GM10266 (cell line): ENCODE measurements at regions not wholly inside any gene's neighbourhood (a gene's known extent, or its start where the extent isn't known, plus 50 kb on each side); places are given as distances from the start of the nearest gene placed in this dataset.

ENCODE experiments used
- DNase-seq: peaks from one replicate; pipeline ENCODE4 v3.0.0; 2012; ENCODE audit errors: extremely low spot score
- TF ChIP-seq, protein P1 (sequence below): IDR thresholded peaks from 2 replicates; pipeline ENCODE4 v1.5.1; 2012; ENCODE audit warnings: mild to moderate bottlenecking, low read depth; ENCODE audit not compliant: control insufficient read depth, insufficient read depth; ENCODE audit errors: missing control alignments

DNA sequence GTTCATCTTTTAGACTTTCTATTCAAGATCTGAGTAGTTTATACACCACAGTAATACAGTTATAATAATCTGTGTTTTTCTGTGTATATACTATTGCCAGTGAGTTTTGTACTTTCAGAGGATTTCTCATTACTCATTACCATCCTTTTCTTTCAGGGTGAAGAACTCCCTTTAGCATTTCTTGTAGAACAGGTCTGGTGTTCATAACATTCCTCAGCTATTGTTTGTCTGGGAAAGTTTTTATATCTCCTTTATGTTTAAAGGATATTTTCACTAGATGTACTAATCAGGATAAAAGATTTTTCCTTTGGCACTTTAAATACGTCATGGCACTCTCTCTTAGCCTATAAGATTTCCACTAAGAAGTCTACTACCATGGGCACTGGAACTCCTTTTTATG is 705.5 kb downstream of the SLC4A3 start:
- no peak for DNase-seq
- TF ChIP-seq, protein P1, sequence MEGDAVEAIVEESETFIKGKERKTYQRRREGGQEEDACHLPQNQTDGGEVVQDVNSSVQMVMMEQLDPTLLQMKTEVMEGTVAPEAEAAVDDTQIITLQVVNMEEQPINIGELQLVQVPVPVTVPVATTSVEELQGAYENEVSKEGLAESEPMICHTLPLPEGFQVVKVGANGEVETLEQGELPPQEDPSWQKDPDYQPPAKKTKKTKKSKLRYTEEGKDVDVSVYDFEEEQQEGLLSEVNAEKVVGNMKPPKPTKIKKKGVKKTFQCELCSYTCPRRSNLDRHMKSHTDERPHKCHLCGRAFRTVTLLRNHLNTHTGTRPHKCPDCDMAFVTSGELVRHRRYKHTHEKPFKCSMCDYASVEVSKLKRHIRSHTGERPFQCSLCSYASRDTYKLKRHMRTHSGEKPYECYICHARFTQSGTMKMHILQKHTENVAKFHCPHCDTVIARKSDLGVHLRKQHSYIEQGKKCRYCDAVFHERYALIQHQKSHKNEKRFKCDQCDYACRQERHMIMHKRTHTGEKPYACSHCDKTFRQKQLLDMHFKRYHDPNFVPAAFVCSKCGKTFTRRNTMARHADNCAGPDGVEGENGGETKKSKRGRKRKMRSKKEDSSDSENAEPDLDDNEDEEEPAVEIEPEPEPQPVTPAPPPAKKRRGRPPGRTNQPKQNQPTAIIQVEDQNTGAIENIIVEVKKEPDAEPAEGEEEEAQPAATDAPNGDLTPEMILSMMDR = no peak

DNA sequence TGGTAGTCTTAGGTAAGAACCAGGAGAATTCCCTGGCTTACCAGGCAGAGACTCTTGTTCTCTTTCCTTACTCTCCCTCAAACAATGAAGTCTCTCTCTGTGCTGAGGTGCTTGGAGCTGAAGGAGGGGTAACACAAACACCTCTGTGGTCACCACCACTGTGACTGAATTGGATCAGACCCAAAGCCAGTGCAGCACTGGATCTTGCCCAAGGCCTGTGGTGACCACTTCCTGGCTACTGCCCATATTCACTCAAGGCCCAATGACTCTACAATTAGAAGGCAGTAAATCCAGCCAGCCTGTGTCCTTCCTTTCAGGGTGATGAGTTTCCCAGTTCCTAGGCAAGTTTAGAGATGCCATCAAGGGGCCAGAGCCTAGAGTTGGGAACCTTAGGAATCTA is 706.8 kb downstream of the SLC4A3 start:
- TF ChIP-seq, protein P1 = no peak

DNA sequence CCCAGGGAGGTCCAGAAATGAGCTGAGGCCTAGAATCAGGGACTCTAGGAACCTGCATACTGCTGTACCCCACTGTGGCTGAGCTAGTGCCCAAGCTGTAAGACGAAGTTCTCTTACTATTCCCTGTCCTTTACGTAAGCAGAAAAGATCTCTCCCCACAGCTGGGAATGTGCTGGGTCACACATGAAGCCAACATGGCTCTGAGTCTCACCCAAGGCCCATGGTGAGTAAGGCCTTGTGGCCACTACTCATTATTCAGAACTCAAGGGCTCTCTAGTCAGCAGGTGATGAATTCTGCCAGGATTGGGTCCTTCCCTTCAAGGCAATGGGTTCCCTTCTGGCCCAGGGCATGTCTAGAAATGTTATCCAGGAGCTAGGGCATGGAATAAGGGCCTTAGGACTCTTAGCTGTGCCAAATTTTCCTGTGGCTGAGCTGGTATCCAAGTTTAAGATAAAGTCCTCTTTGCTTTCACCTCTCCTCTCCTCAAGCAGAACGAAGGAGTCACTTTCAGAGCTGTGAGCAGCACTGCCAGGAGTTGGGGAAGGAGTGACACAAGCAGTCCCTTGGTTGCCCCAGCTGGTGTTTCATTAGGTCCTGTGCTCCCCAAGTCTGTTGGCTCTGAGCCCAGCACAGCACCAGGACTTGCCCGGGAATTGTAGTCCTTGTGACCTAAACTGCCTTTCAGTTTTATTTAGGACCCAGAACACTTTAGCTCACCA is 707.6 kb downstream of the SLC4A3 start:
- DNase-seq = no peak
- TF ChIP-seq, protein P1 = no peak

More for the DNA sequence above, 706.8 kb downstream of the SLC4A3 start:
- no peak for DNase-seq

DNA sequence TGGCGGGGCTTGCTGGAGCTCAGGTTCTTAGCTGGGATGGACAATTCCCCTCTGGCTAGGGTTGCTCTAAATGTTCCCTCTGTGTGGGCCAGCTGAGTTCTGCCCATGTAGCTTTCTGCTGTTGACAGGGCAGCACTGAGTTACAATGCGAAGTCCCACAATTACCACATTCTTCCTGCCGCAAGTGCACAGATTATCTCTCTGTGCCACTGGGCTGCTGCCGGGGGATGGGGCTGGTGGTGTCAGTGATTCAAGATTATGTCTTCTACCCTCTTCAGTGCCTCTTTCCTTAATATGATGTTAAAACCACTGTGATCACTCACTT is 708.1 kb downstream of the SLC4A3 start:
- TF ChIP-seq, protein P1 = no peak
- no peak for DNase-seq

DNA sequence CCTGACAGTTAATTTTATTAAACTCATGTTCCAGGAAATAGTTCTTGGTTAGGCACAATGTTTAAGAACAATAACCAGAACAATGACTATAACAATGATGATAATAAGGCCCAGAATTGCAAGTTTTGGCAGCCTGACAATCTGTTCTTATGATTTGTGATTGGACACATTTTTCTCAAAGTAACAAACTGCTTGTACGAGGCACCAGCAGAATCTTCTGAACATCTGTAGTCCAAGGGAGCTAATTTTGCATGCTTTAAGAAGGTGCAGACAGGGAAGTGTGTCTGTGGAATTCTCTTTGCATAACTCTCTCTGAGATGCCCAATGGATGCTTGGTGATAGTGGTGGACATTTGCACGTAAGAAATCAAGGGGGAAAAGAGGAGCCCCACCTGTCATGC is 709.3 kb downstream of the SLC4A3 start:
- TF ChIP-seq, protein P1 = no peak
- DNase-seq = no peak

DNA sequence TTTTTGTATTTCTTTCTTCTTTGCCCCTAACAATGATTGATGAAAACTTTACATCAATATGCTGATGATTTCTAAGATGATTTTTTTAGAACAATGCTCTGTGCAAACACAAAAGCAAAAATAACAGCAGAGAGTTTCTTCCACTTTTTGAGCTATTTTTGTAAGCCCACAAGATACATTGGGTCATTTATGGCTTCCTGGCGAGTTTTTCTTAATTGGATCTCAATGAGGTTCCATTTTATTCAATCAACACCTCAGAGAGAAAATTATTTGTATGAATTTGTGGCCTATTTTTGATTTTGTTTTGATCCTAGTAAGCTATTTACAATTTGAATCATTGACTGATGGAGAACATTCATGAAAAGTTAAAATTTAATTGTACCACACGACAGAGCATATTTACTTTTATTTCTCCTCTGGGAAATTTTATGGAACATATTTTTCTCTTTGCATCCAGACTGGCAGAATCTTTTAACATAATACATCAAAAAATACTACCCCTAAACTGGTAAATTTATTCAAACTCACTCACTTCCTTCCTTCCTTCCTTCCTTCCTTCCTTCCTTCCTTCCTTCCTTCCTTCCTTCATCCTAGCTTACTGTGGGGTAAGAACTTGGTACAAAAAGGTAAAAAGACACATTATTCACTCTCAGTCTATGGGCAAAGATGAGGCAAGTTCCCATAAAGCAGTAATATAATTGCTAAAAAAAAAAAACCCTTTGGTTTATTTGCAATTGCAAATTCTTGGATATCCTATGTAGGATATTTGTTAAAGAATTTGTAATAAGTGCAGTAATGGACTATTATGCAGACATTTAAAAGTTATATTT is 710.4 kb downstream of the SLC4A3 start:
- no peak for DNase-seq
- TF ChIP-seq, protein P1 = no peak

DNA sequence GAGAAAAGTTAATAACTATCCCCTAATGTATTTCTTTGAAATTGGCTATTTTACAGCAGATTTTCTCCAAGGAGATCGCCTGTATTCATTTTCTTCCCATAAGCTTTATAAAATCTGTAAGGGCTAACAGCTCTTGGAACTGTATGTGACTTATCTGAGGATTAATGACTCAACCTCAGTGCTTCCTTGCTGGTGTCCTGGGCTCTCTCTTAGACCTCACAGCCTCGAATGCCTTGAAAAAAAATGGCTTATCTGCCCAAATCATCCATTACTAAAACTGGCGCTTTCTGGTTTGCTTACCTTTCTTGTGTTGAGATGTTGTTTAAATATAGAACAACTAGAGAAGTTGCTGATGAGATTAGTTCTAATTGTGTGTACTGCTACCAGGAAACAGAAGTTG is 713.6 kb downstream of the SLC4A3 start:
- TF ChIP-seq, protein P1 = no peak
- no peak for DNase-seq
